ENCODE measurements at regions not wholly inside any gene's neighbourhood (a gene's known extent, or its start where the extent isn't known, plus 50 kb on each side); places are given as distances from the start of the nearest gene placed in this dataset.

DNA sequence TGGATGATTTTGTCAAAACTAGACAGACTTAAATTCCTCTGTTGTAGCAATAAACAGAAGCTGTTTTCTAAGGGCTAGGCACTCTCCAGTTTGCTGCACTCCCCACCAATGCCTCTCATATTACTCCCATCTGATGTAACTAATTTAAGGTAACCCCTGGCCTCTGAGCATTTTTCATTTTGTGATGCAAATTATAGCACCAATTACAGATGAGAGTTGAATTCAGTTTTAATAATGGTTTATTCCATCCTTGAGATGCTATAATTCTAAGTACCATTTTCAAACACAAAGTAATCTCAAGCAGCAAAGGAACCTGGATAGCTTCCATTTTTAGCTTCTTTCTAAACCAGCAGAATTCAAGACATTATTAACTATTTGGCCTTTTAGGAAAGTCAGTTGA, 280.4 kb upstream of the DAB1 start:
- DNase-seq: no peak

DNA sequence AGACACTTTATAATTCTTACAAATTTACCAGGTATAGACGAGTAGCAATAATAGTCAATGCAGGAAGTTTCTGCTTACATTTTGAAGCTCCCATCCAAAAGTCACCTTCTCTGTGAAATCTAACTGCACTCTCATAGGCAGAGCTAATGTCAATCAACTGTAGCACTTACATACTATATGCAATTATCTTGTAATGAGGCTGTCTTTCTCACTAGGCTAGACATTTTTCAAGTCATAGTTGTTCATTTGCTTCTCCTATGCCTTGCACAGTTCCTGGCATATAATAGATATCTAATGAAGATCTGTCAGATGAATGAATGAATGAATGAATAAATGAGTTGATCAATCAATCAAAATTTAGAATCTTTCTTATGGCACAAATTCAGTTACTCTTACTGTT, 273.0 kb upstream of the DAB1 start:
- DNase-seq: no peak

DNA sequence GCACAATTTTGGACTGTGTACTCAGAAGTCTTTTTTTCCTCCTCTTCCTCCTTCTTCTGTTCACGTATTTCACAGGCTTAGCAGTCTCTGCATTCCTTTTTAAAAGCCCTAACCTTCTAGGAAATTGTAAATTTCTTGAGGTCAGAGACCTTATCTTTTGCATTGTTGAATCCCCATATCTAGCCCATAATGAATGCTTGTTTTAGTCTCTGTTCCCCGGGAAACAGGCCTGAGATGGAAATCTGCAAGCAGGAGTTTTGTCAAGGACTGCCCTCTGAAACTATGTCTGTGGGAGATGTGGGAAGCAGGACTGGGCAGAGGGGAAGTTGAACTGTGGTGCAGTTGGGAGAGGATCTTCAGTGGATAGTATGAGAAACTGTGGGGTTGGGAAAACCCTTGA, 272.2 kb upstream of the DAB1 start:
- no peak for DNase-seq

DNA sequence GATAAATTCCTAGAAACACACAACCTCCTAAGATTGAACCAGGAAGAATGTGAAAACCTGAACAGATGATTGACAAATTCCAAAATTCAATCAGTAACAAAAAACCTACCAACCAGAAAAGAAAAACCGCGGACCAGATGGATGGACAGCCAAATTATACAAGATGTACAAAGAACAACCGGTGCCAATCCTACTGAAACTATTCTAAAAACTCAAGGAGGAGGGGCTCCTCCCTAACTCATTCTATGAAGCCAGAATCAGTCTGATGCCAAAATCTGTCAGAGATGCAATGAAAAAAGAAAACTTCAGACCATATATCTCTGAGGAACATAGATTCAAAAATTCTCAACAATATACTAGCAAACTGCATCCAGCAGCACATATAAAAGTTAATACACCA, 262.4 kb upstream of the DAB1 start:
- DNase-seq: no peak

DNA sequence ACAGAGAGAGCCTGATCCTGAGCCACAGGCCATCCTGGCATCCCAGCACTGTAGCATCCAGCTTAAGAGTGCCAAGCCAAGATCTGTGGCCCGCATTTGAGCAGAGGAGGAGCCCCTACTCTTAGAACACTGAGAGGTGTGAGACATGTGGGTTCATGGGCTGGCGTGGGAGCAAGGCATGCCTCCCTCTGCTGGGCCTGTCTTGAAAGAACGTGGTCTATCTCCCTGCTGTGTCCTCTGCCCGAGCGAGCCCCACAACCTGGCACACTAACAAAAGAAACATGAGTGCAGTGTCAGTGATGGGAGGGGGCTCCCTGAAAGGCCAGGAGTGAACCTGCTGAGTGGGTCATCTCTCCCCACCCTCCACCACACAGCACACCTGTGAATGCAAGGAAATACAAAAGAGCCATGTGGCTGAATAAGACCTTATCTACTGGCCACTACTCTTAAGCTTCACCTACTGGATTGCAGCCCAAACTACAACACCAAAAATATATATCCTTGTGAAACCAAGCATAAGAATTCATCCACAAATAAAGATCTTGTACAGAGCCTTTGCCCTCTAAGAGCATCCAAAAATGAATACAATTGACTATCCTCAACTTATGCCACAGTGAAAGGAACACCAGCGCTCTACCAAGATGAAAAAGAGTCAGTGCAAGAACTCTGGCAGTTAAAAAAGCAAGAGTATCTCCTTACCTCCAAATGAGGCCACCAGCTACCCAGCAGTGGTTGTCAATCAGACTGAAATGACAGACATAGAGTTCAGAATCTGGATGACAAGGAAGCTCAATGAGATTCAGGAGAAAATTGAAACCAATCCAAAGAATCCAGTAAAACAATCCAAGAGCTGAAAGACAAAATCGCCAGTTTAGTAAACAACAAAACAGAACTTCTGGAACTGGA, 259.4 kb upstream of the DAB1 start:
- DNase-seq: no peak

DNA sequence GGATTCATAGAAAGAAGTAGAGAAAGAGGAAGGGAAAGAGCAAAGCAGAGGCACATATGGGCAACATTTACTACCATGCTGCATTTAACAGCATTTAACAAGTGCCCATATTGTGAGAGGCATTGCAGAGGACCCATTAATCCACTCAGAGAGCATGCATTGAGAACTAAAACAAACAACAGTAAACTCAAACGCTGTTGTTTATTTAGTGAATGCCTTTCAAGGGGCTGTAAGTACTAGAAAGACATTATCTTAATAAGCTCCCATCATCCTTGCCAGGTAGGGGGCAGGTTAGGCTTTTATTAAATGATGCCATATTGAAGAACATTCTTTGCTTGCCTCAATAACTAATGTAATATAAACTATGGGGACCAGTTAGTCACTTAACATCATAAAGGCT, 254.3 kb upstream of the DAB1 start:
- DNase-seq: no peak

DNA sequence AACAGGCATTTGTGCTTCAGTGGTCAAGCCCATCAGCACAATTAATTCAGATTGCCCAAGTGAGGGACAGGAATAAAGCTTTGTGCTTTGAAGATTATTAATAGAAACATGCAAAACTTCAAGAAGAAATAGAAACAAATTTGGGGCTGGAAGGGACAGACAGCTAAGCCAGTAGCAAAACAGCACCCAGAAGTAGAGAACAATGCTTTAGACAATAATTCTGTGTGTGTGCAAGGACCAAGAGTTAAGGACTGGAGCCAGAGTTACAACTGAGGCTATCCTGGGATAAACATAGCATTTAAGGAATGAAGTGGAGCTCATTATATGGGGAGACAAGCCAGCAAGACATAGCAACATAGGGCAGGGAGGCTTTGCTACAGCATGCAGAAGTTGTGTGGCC, 251.9 kb upstream of the DAB1 start:
- no peak for DNase-seq

GRCh38 chr1:57674801-57675200, 250.9 kb upstream of the DAB1 start:
- DNase-seq: no peak

GRCh38 chr1:57672346-57673140, 248.7 kb upstream of the DAB1 start:
- no peak for DNase-seq

GRCh38 chr1:57671750-57672149, 247.9 kb upstream of the DAB1 start:
- DNase-seq: no peak

GRCh38 chr1:57659804-57660203, 235.9 kb upstream of the DAB1 start:
- no peak for DNase-seq

DNA sequence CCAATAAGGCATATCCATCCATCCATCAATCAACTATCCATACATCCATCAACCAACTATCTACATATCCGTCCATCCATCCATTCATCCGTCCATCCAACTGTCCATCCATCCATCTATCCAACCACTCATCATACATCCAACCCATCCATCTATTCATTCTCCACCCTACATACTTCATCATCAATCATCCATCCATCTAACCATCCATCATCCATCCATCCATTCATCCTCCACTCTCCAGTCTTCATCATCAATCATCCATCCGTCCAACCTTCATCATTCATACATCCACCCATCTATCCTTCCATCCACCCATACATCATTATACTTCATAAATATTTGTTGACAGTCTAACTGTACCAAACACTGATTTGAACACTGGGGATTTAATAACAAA, 231.3 kb upstream of the DAB1 start:
- DNase-seq: no peak

DNA sequence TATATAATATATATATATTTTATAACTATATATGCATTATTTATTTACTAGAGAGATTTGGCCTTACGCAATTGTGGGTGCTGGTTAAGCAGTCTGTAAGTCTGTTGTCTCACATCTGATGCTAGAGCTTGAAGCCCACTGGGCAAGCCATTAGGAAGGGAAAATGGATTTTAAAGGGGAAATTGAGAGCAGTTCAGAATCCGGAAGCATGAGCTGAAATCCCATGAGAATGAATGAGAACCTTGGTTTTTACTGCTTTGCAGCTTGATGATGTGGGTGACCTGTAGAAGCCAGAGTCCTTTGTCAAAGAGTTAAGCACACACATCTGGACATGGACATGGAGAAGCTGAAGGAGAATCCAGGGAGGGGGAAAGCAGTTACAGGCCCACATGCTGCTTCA, 220.8 kb upstream of the DAB1 start:
- no peak for DNase-seq

DNA sequence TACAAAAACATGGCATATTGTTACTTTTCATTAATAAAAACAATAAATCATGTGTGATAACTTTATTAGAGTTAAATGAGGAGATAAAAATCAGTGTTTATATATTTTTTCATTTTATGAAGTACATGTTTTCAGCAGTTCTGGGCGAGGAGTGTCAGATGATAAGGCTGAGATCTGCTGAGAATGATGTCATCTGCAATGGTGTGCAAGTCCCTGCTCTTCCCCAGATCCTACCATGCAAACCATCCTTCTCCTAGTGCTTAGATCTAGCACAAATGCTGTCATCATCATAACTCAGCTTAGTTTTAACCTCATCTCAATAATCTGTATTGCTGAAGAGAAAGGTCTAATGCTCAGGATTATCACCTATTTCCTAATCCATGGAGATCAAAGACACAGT, 214.4 kb upstream of the DAB1 start:
- no peak for DNase-seq

GRCh38 chr1:57637155-57637554, 213.3 kb upstream of the DAB1 start:
- DNase-seq: no peak

DNA sequence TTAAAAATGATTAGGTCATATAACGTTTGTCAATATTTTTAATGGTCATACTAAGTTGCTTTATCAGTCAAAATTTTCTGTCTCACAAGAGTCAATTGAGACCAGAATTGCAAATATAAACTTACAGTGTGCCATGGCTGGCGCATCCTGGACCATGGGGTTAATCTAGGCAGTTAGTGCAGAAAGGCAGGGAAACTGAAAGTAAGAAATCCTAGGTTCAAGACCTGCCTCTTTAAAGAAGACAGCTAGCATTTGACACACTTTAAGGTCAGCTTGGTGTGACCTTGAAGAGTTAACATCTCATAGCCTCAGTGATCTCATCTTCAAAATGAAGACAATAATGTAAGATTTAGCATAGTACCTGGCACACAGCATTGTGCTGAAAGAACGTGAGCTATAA, 210.0 kb upstream of the DAB1 start:
- no peak for DNase-seq

DNA sequence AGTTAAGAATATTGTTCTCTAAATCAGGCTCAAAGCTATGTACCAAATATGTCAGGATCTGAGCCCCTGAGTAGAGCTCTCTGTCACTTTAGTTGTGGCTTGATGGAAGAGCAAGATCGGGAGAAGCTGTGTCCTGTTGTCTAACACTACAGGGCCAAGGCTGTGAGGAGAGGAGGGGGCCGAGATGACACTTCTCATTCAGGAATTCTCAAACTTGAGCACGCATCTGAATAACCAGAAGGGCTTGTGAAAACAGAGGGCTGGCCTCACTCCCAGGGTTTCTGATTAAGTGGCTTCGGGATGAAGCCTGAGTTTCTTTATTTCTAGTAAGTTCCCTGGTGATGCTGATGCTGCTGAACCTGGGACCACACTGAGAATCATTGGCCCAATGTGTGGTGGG, 209.2 kb upstream of the DAB1 start:
- DNase-seq: no peak

GRCh38 chr1:57632401-57632800, 208.5 kb upstream of the DAB1 start:
- no peak for DNase-seq

DNA sequence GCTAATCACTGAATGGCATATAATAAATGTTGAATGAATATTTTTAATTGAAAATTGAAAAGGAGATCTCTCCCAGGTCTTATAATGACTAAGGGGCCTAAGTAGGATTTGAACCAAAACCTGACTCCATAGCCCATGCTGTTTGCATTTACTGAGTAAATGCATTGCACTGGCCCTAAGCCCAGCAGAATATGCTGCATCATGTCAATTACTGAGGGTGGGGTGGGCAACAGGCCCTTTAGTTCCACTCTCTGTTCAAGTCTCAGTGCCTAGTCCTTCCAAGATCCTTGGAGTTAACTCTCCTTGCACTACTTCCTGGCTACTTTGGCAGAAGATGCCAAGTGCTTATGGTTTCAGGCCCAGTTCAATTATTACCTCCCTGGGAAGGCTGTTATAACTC, 203.8 kb upstream of the DAB1 start:
- no peak for DNase-seq

- no peak for DNase-seq
These were observed 200.1 kb upstream of the DAB1 start for GRCh38 chr1:57623791-57624538.

GRCh38 chr1:57623039-57623790, 199.4 kb upstream of the DAB1 start:
- DNase-seq: no peak

DNA sequence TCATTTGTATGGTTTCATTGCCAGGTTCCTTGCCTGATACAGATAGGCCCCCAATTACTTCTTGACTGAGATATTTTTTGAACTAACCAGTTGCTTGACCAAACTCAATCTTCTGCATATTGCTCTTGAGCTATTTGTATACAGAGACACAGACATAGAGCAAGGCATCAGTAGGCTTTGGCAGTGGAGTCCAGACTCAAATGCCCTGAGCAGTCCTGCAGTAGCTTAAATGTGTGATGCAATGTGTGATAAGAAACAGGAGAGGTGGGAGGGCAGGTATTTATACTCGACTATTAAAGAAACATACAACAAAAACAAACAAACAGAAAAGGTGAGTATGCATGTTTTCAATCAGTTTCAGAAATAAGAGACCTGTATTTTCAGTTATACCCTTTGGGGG, 197.9 kb upstream of the DAB1 start:
- DNase-seq: no peak

DNA sequence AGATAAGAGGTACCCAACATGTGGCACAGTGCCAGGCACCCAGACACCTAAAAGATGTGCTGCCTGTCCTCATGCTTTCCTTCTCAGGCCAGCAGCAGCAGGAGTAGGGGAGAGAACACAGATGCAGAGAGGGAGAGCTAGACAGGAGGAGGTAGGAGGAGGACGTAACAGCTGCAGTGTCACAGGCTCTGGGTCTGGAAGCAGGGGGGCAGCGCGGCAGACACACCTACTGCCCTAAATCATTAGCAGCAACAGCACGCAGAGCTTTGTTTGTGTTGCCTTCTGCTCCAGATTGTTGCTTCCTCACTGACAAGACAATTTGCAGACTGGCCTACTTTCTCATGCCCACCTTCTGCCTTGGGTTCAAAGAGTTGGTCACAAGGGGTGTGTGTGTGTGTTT, 196.7 kb upstream of the DAB1 start:
- no peak for DNase-seq

All from T-helper 2 cell (primary cell).